NB4 (cell line): ENCODE measurements at regions not wholly inside any gene's neighbourhood (a gene's known extent, or its start where the extent isn't known, plus 50 kb on each side); places are given as distances from the start of the nearest gene placed in this dataset.

Source experiments
- MAX ChIP-seq: IDR thresholded peaks from 2 replicates; pipeline ENCODE4 v1.6.1; 2011; ENCODE audit warnings: low read depth, low read length
- MYC ChIP-seq: IDR thresholded peaks from 2 replicates; pipeline ENCODE4 v1.6.1; 2011; ENCODE audit warnings: low read depth, low read length
- POLR2A ChIP-seq: IDR thresholded peaks from 2 replicates; pipeline ENCODE4 v1.6.1; 2011; ENCODE audit warnings: mild to moderate bottlenecking; ENCODE audit not compliant: insufficient read length; ENCODE audit errors: extremely low read depth
- TF ChIP-seq, protein P1 (sequence below): IDR thresholded peaks from one replicate; pipeline ENCODE4 v1.5.1; 2012; ENCODE audit warnings: low read depth, low read length

DNA sequence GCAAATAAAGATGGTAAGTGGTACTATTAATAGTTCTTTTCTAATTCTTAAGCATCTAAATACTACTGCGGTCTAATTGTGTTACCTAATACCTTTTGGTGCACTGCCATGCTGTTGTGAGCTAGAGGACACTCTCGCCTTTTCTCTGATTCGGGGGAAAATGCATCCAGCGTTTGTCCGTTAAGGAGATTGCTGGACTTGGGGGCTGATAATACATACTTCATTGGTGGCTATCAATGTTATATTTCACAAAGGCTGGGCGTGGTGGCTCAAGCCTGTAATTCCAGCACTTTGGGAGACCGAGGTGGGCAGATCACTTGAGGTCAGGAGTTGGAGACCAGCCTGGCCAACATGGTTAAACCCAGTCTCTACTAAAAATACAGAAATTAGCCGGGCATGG, 141.7 kb upstream of the TWIST2 start:
- TF ChIP-seq, protein P1, sequence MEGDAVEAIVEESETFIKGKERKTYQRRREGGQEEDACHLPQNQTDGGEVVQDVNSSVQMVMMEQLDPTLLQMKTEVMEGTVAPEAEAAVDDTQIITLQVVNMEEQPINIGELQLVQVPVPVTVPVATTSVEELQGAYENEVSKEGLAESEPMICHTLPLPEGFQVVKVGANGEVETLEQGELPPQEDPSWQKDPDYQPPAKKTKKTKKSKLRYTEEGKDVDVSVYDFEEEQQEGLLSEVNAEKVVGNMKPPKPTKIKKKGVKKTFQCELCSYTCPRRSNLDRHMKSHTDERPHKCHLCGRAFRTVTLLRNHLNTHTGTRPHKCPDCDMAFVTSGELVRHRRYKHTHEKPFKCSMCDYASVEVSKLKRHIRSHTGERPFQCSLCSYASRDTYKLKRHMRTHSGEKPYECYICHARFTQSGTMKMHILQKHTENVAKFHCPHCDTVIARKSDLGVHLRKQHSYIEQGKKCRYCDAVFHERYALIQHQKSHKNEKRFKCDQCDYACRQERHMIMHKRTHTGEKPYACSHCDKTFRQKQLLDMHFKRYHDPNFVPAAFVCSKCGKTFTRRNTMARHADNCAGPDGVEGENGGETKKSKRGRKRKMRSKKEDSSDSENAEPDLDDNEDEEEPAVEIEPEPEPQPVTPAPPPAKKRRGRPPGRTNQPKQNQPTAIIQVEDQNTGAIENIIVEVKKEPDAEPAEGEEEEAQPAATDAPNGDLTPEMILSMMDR, result no peak
- TF ChIP-seq MAX (no peak), POLR2A (no peak), MYC (no peak)
